ENCODE measurements at regions not wholly inside any gene's neighbourhood (a gene's known extent, or its start where the extent isn't known, plus 50 kb on each side); places are given as distances from the start of the nearest gene placed in this dataset.

DNA sequence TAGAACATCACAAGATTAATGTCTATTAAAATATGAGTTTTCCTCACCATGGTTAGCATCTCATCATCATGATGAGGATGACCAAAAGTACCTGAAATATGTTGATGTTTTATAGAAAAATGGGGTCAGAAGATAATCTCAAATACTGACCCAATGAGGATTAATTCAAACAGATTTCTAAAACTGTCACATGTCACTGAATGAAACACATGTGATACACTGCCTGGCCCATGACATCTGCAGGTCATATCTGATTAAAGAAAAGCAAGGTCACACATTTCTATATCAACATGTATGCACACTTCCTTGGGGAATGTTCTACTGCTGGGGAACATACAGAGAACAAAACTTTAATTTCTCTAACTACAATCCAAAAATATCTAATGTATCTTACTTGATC is 470.6 kb upstream of the ADGRL2 start:
- H3K4me3 ChIP-seq (ENCODE audit: low read length), result no peak overlapping the region
- TF ChIP-seq ZNF274 (IDR thresholded peaks at IDR 0.05; ENCODE audit: low read depth, low read length), result no peak

- TF ChIP-seq ZNF274 (IDR thresholded peaks at IDR 0.05; ENCODE audit: low read depth, low read length), result no peak
- no peak overlapping the region for H3K4me3 ChIP-seq (ENCODE audit: low read length)
These were observed 471.7 kb upstream of the ADGRL2 start for GRCh38 chr1:81329041-81329440.

DNA sequence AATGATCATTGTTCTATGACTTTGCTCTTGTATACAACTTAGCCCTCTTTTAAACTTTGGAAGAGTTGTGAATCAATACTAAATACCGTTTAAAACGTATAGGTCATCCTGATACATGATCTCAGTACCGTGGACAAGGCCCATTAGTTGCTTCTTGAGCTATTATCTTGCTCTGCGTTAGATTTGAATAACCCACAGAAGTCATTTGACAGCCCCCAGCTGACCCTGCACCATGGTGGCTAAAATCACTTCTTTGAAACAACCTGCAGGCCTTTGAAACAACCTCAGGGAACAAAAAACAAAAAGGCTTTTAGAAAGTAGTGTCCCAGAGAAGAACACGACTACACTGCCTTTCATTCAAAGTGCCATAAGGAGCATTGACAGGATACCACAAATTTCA is 473.0 kb upstream of the ADGRL2 start:
- no peak for TF ChIP-seq ZNF274 (IDR thresholded peaks at IDR 0.05; ENCODE audit: low read depth, low read length)
- no peak overlapping the region for H3K4me3 ChIP-seq (ENCODE audit: low read length)

DNA sequence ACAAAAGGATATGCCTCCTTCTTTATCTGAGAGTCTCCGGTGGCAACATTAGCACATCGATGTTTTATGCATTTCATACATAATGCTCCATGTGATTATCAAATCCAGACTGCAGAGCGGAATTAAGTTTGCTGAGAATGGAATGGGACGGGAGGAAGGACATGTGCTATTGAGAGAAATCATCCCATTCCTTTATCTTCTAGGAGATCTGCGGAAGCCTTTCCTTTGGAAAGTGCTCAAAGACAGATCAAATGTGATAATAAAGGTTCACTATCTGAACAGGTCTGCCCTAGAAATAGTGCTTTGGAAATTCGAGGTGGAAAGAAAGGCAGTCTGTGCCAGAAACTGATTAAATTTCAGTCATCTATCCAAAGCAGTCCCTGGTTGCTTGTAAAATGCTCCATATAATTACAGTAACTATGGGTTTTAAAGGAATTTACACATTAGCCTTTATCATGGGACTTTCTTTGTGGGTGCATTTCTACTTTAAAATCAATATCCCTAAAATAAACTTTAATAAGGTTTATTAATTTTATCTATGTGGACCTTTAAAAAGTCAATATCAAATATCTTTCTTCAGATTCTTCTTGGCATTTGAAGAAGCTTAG is 473.5 kb upstream of the ADGRL2 start:
- TF ChIP-seq ZNF274 (IDR thresholded peaks at IDR 0.05; ENCODE audit: low read depth, low read length), result no peak
- H3K4me3 ChIP-seq (ENCODE audit: low read length), result no peak overlapping the region

- TF ChIP-seq ZNF274 (IDR thresholded peaks at IDR 0.05; ENCODE audit: low read depth, low read length), result no peak
- H3K4me3 ChIP-seq (ENCODE audit: low read length), result no peak overlapping the region
These were observed 474.5 kb upstream of the ADGRL2 start for GRCh38 chr1:81326212-81326611.

GRCh38 chr1:81325397-81325796 is 475.3 kb upstream of the ADGRL2 start:
- TF ChIP-seq ZNF274 (IDR thresholded peaks at IDR 0.05; ENCODE audit: low read depth, low read length), result no peak
- H3K4me3 ChIP-seq (ENCODE audit: low read length), result no peak overlapping the region

DNA sequence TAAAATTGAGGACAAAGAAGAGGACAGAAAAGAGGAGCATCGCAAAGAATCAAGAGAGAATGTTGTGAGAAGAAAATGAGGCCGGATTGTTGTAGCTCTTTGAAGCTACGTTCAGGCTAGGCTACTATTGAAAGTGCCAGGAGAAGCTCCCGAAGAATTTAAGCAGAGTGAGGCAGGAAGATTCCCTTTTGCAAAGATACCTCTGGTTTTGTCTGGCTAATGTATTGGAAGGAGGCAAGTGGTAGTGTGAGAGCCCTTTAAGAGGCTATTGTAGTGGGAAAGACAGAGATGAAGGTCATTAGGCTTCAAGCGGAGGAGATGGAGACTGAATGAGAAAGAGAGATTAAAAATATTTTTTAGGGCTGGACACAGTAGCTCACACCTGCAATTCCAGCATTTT is 476.9 kb upstream of the ADGRL2 start:
- H3K4me3 ChIP-seq (ENCODE audit: low read length), result no peak overlapping the region
- TF ChIP-seq ZNF274 (IDR thresholded peaks at IDR 0.05; ENCODE audit: low read depth, low read length), result no peak

GRCh38 chr1:81317191-81317590 is 483.5 kb upstream of the ADGRL2 start:
- no peak overlapping the region for H3K4me3 ChIP-seq (ENCODE audit: low read length)
- no peak for TF ChIP-seq ZNF274 (IDR thresholded peaks at IDR 0.05; ENCODE audit: low read depth, low read length)

DNA sequence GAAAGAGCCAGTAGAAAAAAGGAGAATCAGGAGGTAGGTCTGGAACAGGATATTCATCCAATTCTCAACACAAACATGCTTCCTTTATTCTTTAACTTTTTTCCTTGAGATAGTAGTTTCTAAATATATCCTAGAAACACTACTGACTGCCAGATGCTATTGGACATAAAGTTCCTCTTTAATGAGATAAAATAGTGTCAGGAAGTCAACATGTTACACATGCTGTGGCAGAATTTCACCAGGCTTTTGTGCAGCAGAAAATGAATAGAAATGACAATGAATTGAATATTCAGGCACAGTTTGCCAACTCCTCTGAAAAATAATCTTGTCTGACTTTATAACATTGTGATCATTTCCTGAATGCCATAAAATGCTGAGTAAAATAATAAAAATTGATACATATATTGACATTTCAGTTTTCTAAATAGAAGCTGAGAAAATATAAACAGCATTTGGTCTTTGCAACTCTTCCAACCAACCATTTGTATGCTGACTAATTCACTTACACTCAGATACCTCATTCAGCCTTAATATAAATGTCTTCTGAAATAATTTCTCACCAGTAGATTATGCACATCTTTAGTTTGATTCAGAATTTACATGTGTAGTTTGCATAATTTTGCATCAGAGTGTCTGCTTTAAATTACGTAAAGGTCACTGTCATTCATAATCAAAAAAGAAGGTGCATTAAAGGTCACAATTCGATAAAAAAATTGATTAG is 486.1 kb upstream of the ADGRL2 start:
- H3K4me3 ChIP-seq (ENCODE audit: low read length), result no peak overlapping the region
- no peak for TF ChIP-seq ZNF274 (IDR thresholded peaks at IDR 0.05; ENCODE audit: low read depth, low read length)

GRCh38 chr1:81313289-81313688 is 487.4 kb upstream of the ADGRL2 start:
- H3K4me3 ChIP-seq (ENCODE audit: low read length), result no peak overlapping the region
- TF ChIP-seq ZNF274 (IDR thresholded peaks at IDR 0.05; ENCODE audit: low read depth, low read length), result no peak

- H3K4me3 ChIP-seq (ENCODE audit: low read length), result no peak overlapping the region
- TF ChIP-seq ZNF274 (IDR thresholded peaks at IDR 0.05; ENCODE audit: low read depth, low read length), result no peak
These were observed 488.4 kb upstream of the ADGRL2 start for GRCh38 chr1:81312272-81312754.

- H3K4me3 ChIP-seq (ENCODE audit: low read length), result no peak overlapping the region
- no peak for TF ChIP-seq ZNF274 (IDR thresholded peaks at IDR 0.05; ENCODE audit: low read depth, low read length)
These were observed 490.5 kb upstream of the ADGRL2 start for GRCh38 chr1:81310250-81310649.

- H3K4me3 ChIP-seq (ENCODE audit: low read length), result no peak overlapping the region
- TF ChIP-seq ZNF274 (IDR thresholded peaks at IDR 0.05; ENCODE audit: low read depth, low read length), result no peak
These were observed 492.5 kb upstream of the ADGRL2 start for GRCh38 chr1:81308191-81308590.

DNA sequence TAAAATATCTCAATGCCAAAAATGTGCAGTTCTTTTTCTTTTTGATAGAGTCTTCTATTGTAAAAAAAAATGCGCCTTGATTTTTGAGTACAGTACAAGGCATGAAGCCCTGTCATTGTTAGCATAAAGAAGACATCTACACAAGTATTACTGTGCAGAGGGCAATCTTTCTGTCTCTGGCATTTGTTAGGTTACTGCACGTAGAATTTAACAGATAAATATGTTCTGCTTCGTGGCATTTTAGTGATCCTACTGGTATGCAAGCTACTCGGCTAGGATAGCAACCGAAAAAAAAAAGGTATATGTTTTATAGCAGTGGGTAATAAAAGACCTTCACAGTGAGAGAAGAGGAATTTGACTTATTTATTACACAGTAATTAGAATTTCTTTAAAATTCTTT is 492.9 kb upstream of the ADGRL2 start:
- no peak overlapping the region for H3K4me3 ChIP-seq (ENCODE audit: low read length)
- no peak for TF ChIP-seq ZNF274 (IDR thresholded peaks at IDR 0.05; ENCODE audit: low read depth, low read length)

GRCh38 chr1:81305997-81306452 is 494.7 kb upstream of the ADGRL2 start:
- peak overlapping the region; percentile 66 for H3K4me3 ChIP-seq (ENCODE audit: low read length)
- no peak for TF ChIP-seq ZNF274 (IDR thresholded peaks at IDR 0.05; ENCODE audit: low read depth, low read length)
